Esophagus muscularis mucosa (tissue), 4 donors: ENCODE measurements at regions not wholly inside any gene's neighbourhood (a gene's known extent, or its start where the extent isn't known, plus 50 kb on each side); places are given as distances from the start of the nearest gene placed in this dataset.

ENCODE experiments used
- DNase-seq: peaks from one replicate; pipeline ENCODE4 v3.0.0-alpha.2; 2017; ENCODE audit errors: extremely low spot score
- H3K27ac ChIP-seq, 4 donors: fragments of 200-600 bp; sonication (generic); replicated peaks in 1 of 4; 1 replicate in 3 of 4; 2 replicates in 1 of 4; pipeline ENCODE4 v1.5.1; 2016 to 2019; ENCODE audit warnings: mild to moderate bottlenecking in 1 of 4
- H3K27me3 ChIP-seq, 4 donors: fragments of 200-600 bp; sonication (generic); one replicate each; pipeline versions ENCODE4 v1.5.1 to v1.6.0; 2016 to 2019
- H3K36me3 ChIP-seq, 4 donors: fragments of 200-600 bp; sonication (generic); one replicate each; pipeline ENCODE4 v1.5.1; 2016 to 2019
- H3K4me1 ChIP-seq, 4 donors: fragments of 200-600 bp; sonication (generic); one replicate each; pipeline ENCODE4 v1.5.1; 2016 to 2019
- H3K4me3 ChIP-seq, 4 donors: fragments of 200-600 bp; sonication (generic); 1 replicate in 2 of 4; 2 replicates in 2 of 4; pipeline ENCODE4 v1.5.1; 2016 to 2019; ENCODE audit warnings: mild to moderate bottlenecking in 4 of 4, moderate library complexity in 1 of 4
- H3K9me3 ChIP-seq, 4 donors: fragments of 200-600 bp; sonication (generic); 1 replicate in 3 of 4; 2 replicates in 1 of 4; pipeline ENCODE4 v1.5.1; 2016 to 2019
- EP300 ChIP-seq: sonication (generic); formaldehyde crosslinking; IDR thresholded peaks from one replicate; pipeline ENCODE4 v1.6.1; 2017; ENCODE audit warnings: antibody characterized with exemption
- POLR2A ChIP-seq: fragments of 450-650 bp; IDR thresholded peaks from one replicate; pipeline ENCODE4 v1.6.1; 2017; ENCODE audit warnings: antibody characterized with exemption, moderate library complexity, mild to moderate bottlenecking, low read depth
- POLR2AphosphoS5 ChIP-seq, 2 donors: sonication (generic); formaldehyde crosslinking; IDR thresholded peaks; one replicate each; pipeline ENCODE4 v1.6.1; 2017; ENCODE audit warnings: antibody characterized with exemption in 2 of 2
- WGBS: methylation state at CpG from one replicate; pipeline ENCODE4 v1.1.5; 2018; 5-methylcytosine and 5-hydroxymethylcytosine counted together
- intact Hi-C: fragments of 100-400 bp; cut with DNase I; formaldehyde crosslinking; loops from one replicate; pipeline ENCODE4 v1.15.1; 2023
- TF ChIP-seq, protein P1 (sequence below), 3 experiments: fragments of 200-600 bp in 2 of 3; fragments of 450-650 bp in 1 of 3; sonication (generic) in 2 of 3; IDR thresholded peaks; one replicate each; pipeline ENCODE4 v1.5.1; 2017 to 2019; ENCODE audit warnings: antibody characterized with exemption in 3 of 3, mild to moderate bottlenecking in 2 of 3, moderate library complexity in 1 of 3

DNA sequence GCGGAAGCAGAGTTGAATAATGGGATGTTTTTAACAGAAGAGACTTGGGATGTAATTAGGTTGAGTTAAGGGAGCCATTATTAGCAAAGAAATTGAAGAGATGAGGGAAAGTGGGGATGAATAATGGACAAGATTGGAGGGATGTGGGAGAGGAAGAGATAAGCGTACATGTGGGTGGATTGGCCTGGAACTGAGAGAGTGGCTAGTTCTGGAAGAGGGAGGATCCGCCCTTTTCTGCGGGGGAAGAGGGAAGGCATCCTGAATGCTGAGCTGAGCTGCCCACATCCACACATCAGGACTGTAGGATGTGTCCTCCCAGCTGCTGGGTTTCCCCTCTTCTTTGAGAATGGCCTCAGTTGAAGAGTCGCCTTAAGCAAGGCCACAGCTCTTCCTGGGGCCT, 68.3 kb upstream of the CADM1 start:
- TF ChIP-seq EP300 (no peak), POLR2A (no peak), POLR2AphosphoS5 (IDR thresholded peaks at IDR 0.05) (no peak)
- TF ChIP-seq, protein P1, sequence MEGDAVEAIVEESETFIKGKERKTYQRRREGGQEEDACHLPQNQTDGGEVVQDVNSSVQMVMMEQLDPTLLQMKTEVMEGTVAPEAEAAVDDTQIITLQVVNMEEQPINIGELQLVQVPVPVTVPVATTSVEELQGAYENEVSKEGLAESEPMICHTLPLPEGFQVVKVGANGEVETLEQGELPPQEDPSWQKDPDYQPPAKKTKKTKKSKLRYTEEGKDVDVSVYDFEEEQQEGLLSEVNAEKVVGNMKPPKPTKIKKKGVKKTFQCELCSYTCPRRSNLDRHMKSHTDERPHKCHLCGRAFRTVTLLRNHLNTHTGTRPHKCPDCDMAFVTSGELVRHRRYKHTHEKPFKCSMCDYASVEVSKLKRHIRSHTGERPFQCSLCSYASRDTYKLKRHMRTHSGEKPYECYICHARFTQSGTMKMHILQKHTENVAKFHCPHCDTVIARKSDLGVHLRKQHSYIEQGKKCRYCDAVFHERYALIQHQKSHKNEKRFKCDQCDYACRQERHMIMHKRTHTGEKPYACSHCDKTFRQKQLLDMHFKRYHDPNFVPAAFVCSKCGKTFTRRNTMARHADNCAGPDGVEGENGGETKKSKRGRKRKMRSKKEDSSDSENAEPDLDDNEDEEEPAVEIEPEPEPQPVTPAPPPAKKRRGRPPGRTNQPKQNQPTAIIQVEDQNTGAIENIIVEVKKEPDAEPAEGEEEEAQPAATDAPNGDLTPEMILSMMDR (IDR thresholded peaks at IDR 0.05): no peak
- no peak for DNase-seq
- 90% methylated on average over 5 of the region's 5 CpGs for WGBS

DNA sequence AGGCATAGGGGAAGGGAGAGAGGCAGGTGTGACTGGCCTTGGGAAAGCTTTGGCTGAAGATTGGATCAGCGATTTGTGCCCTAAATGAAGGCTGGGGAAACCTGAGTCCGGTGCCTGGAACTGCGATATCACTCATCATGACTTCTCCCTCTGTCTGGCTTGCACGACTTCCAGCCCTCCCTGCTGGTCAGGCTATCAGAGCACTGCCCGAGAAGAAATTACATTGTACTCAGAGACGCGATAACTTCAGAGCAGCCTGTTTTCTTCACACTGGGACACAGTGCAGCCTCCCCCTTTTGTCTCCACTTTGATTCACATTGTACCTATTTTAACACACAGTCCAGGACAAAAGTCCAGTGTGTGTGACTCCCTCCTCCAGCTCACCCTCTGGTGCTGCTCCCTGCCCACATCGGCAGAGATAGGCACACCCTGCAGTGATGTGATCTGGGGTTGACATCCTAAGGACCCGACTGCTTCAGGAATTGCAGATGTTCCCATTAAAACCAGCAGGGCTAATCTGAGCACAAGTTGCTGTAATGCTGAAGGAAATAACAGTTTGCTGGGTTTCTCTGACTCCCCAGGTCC, 62.1 kb upstream of the CADM1 start:
- H3K4me1 ChIP-seq: no peaks in the 10 kb centered on the region
- peaks cover 0 to 3% (median 0%) of the 10 kb centered on the region in 4 donors for H3K27me3 ChIP-seq
- intact Hi-C loops: no loop called here
- H3K27ac ChIP-seq: no peak overlapping the region
- no peaks in the 10 kb centered on the region for H3K9me3 ChIP-seq
- H3K4me3 ChIP-seq: no peak overlapping the region
- TF ChIP-seq POLR2A (no peak), EP300 (no peak), POLR2AphosphoS5 (IDR thresholded peaks at IDR 0.05) (no peak)
- TF ChIP-seq, protein P1 (IDR thresholded peaks at IDR 0.05): no peak
- WGBS: 48% methylated on average over 9 of the region's 9 CpGs
- DNase-seq: no peak
- H3K36me3 ChIP-seq: no peaks in the 10 kb centered on the region

More for the DNA sequence above, 68.3 kb upstream of the CADM1 start:
- Histone ChIP-seq H3K9me3 (no peaks in the 10 kb centered on the region), H3K27ac (no peak overlapping the region), H3K36me3 (no peaks in the 10 kb centered on the region), H3K4me3 (no peak overlapping the region), H3K4me1 (no peaks in the 10 kb centered on the region), H3K27me3 (no peaks in the 10 kb centered on the region)
- intact Hi-C loops: no loop called here

DNA sequence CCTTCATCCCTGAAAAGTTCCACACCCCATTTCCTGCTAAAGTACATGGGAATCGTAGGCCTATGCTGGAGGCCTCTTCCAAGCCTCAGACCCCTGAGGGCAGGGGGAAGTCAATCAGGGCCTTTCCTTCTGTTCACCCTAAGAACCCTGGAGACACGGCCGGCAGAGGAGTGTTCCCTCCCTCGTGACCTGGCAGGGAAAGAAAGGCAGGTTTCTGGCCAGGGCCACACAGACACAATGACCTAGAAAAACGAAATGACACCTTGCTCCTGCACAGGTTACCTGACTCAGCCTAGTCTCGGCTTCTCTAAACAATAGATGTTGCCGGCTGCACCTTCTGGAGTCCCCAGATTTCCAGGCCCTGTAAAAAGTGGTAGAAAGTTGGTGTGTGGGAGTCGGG, 60.6 kb upstream of the CADM1 start:
- no peak overlapping the region for H3K27ac ChIP-seq

DNA sequence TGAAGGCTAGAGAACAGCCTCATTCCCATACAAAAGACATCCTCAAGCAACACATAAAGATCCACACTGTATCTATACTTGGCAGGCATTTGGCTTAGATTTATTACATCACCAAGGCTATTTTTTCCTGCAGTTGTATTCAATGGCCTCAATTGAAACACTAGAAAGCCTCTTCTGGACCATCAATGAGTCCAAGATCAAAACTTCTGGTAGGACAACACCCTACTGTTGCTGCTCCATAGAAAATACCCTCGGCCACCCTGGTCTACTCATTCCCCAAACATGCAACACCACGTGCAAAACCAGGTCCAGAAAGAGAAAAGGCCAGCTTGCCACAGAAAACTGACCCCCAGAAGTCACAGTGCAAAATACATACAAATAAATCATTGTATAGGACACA, 56.9 kb upstream of the CADM1 start:
- Histone ChIP-seq H3K4me1 (no peaks in the 10 kb centered on the region), H3K27me3 (peaks cover 0 to 3% (median 0%) of the 10 kb centered on the region in 4 donors), H3K9me3 (no peaks in the 10 kb centered on the region), H3K36me3 (no peaks in the 10 kb centered on the region), H3K4me3 (no peak overlapping the region), H3K27ac (no peak overlapping the region)
- whole genome bisulfite sequencing: 85% methylated on average over 2 of the region's 2 CpGs
- no peak for TF ChIP-seq POLR2A
- TF ChIP-seq, protein P1 (IDR thresholded peaks at IDR 0.05): no peak
- TF ChIP-seq POLR2AphosphoS5 (IDR thresholded peaks at IDR 0.05): no peak
- TF ChIP-seq EP300: no peak
- no peak for DNase-seq
- intact Hi-C loops: no loop called here

More for the DNA sequence above, 60.6 kb upstream of the CADM1 start:
- H3K9me3 ChIP-seq: no peaks in the 10 kb centered on the region
- H3K4me3 ChIP-seq: no peak overlapping the region
- 83% methylated on average over 8 of the region's 8 CpGs for WGBS
- intact Hi-C loops: no loop called here
- H3K27me3 ChIP-seq: peaks cover 0 to 3% (median 0%) of the 10 kb centered on the region in 4 donors
- TF ChIP-seq, protein P1 (IDR thresholded peaks at IDR 0.05): no peak
- TF ChIP-seq POLR2A (no peak), POLR2AphosphoS5 (IDR thresholded peaks at IDR 0.05) (no peak), EP300 (no peak)
- no peaks in the 10 kb centered on the region for H3K36me3 ChIP-seq
- H3K4me1 ChIP-seq: no peaks in the 10 kb centered on the region
- DNase-seq: no peak

DNA sequence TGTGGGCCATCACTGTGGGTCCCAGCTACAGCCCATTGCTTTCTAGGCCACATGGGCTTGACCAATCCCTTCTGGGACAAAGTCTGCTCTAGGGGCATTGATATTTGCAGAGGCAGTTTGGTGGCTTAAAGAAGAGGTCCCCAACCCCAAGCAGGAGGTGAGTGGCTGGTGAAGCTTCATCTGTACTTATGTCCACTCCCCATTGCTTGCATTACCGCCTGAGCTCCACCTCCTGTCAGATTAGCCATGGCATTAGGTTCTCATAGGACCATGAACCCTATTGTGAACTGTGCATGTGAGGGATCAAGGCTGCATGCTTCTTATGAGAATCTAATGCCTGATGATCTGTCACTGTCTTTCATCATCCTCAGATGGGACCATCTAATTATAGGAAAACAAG, 54.4 kb upstream of the CADM1 start:
- Histone ChIP-seq H3K9me3 (no peaks in the 10 kb centered on the region), H3K4me3 (no peak overlapping the region), H3K4me1 (no peaks in the 10 kb centered on the region), H3K27ac (no peak overlapping the region), H3K36me3 (no peaks in the 10 kb centered on the region), H3K27me3 (no peaks in the 10 kb centered on the region)
- TF ChIP-seq POLR2A (no peak), POLR2AphosphoS5 (IDR thresholded peaks at IDR 0.05) (no peak)
- TF ChIP-seq, protein P1 (IDR thresholded peaks at IDR 0.05): no peak
- DNase-seq: no peak
- WGBS: 100% methylated on average over 1 of the region's 1 CpG
- intact Hi-C loops: no loop called here
